ENCODE measurements at regions not wholly inside any gene's neighbourhood (a gene's known extent, or its start where the extent isn't known, plus 50 kb on each side); places are given as distances from the start of the nearest gene placed in this dataset.

GRCh38 chr9:76557674-76558225 is 98.8 kb downstream of the GCNT1 start:
- H3K27ac ChIP-seq (ENCODE audit: insufficient read depth, low read depth, low read length, poor library complexity, severe bottlenecking), result no peak overlapping the region
- no peak overlapping the region for H3K4me3 ChIP-seq (ENCODE audit: insufficient read depth, low read depth, low read length)
- no peaks in the 10 kb centered on the region for H3K27me3 ChIP-seq (ENCODE audit: control insufficient read depth, insufficient read depth, low read length, poor library complexity, severe bottlenecking)
- H3K9me3 ChIP-seq (ENCODE audit: control insufficient read depth, low read length), result no peaks in the 10 kb centered on the region
- no peaks in the 10 kb centered on the region for H3K36me3 ChIP-seq (ENCODE audit: control insufficient read depth, insufficient read depth, low read length)
- WGBS, 2 experiments, result 91 to 92% methylated on average over 1 of the region's 1 CpG
- H3K4me1 ChIP-seq (ENCODE audit: control insufficient read depth, insufficient read depth, low read length), result no peaks in the 10 kb centered on the region

- Histone ChIP-seq H3K27ac (ENCODE audit: insufficient read depth, low read depth, low read length, poor library complexity, severe bottlenecking) (no peak overlapping the region), H3K9me3 (ENCODE audit: control insufficient read depth, low read length) (no peaks in the 10 kb centered on the region), H3K4me1 (ENCODE audit: control insufficient read depth, insufficient read depth, low read length) (no peaks in the 10 kb centered on the region), H3K27me3 (ENCODE audit: control insufficient read depth, insufficient read depth, low read length, poor library complexity, severe bottlenecking) (no peaks in the 10 kb centered on the region), H3K36me3 (ENCODE audit: control insufficient read depth, insufficient read depth, low read length) (no peaks in the 10 kb centered on the region), H3K4me3 (ENCODE audit: insufficient read depth, low read depth, low read length) (no peak overlapping the region)
- 87 to 100% methylated on average over 1 of the region's 1 CpG for WGBS, 2 experiments
These were observed 99.5 kb downstream of the GCNT1 start for GRCh38 chr9:76558465-76558864.

- Histone ChIP-seq H3K36me3 (ENCODE audit: control insufficient read depth, insufficient read depth, low read length) (no peaks in the 10 kb centered on the region), H3K4me1 (ENCODE audit: control insufficient read depth, insufficient read depth, low read length) (no peaks in the 10 kb centered on the region), H3K27me3 (ENCODE audit: control insufficient read depth, insufficient read depth, low read length, poor library complexity, severe bottlenecking) (no peaks in the 10 kb centered on the region), H3K9me3 (ENCODE audit: control insufficient read depth, low read length) (no peaks in the 10 kb centered on the region), H3K27ac (ENCODE audit: insufficient read depth, low read depth, low read length, poor library complexity, severe bottlenecking) (no peak overlapping the region), H3K4me3 (ENCODE audit: insufficient read depth, low read depth, low read length) (no peak overlapping the region)
These were observed 100.3 kb downstream of the GCNT1 start for GRCh38 chr9:76559286-76559685.

GRCh38 chr9:76560481-76560922 is 101.5 kb downstream of the GCNT1 start:
- no peaks in the 10 kb centered on the region for H3K36me3 ChIP-seq (ENCODE audit: control insufficient read depth, insufficient read depth, low read length)
- no peak overlapping the region for H3K4me3 ChIP-seq (ENCODE audit: insufficient read depth, low read depth, low read length)
- no peak overlapping the region for H3K27ac ChIP-seq (ENCODE audit: insufficient read depth, low read depth, low read length, poor library complexity, severe bottlenecking)
- H3K4me1 ChIP-seq (ENCODE audit: control insufficient read depth, insufficient read depth, low read length), result no peaks in the 10 kb centered on the region
- 76 to 80% methylated on average over 4 of the region's 4 CpGs for WGBS, 2 experiments
- H3K9me3 ChIP-seq (ENCODE audit: control insufficient read depth, low read length), result no peaks in the 10 kb centered on the region
- no peaks in the 10 kb centered on the region for H3K27me3 ChIP-seq (ENCODE audit: control insufficient read depth, insufficient read depth, low read length, poor library complexity, severe bottlenecking)

- H3K36me3 ChIP-seq (ENCODE audit: control insufficient read depth, insufficient read depth, low read length), result no peaks in the 10 kb centered on the region
- H3K4me3 ChIP-seq (ENCODE audit: insufficient read depth, low read depth, low read length), result no peak overlapping the region
- no peaks in the 10 kb centered on the region for H3K9me3 ChIP-seq (ENCODE audit: control insufficient read depth, low read length)
- peak overlapping the region; percentile 6 for H3K27ac ChIP-seq (ENCODE audit: insufficient read depth, low read depth, low read length, poor library complexity, severe bottlenecking)
- H3K27me3 ChIP-seq (ENCODE audit: control insufficient read depth, insufficient read depth, low read length, poor library complexity, severe bottlenecking), result no peaks in the 10 kb centered on the region
- H3K4me1 ChIP-seq (ENCODE audit: control insufficient read depth, insufficient read depth, low read length), result no peaks in the 10 kb centered on the region
- 54 to 58% methylated on average over 2 of the region's 2 CpGs for WGBS, 2 experiments
These were observed 102.2 kb downstream of the GCNT1 start for GRCh38 chr9:76561050-76561713.

Measured in ectodermal cell (in vitro differentiated cells).